ENCODE measurements at regions not wholly inside any gene's neighbourhood (a gene's known extent, or its start where the extent isn't known, plus 50 kb on each side); places are given as distances from the start of the nearest gene placed in this dataset.

DNA sequence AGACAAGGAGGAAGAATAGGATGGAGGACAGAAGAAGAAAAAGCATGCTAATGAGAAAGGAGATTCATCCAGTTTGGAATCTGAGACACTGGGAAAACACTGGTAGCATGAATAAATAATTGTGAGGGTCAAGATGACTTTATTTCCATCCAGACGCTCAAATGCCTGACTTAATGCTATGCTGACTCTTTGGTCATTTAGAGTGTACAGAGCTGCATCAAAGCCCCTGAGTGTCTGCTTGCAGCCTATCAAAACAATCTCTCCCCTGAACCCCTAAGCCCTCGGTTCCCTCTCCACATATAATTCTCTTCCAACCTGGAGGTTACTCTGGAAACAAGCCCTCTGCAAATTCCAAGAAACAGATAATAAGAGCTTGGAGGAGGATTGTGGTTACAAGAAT is 208.8 kb downstream of the MAGEB17 start:
- intact Hi-C loops (cut with DNase I; ENCODE audit: low total_unique reads), result no loop called here
- no peak overlapping the region for H3K27ac ChIP-seq
- TF ChIP-seq POLR2AphosphoS5 (IDR thresholded peaks at IDR 0.05), result no peak
- TF ChIP-seq CTCF (IDR thresholded peaks at IDR 0.05 in 8 of 11, conservative IDR thresholded peaks at IDR 0.05 in 3 of 11), result no peak
- no peak for TF ChIP-seq POLR2A (IDR thresholded peaks at IDR 0.05)
- H3K27me3 ChIP-seq (replicated peaks in 1 of 7), result no peaks in the 10 kb centered on the region
- WGBS, 5 donors, result 67 to 81% (median 78%) methylated on average over 2 of the region's 2 CpGs
- H3K4me3 ChIP-seq, result no peak overlapping the region
- no peak for DNase-seq
- H3K9me3 ChIP-seq, result no peaks in the 10 kb centered on the region
- H3K4me1 ChIP-seq, result no peaks in the 10 kb centered on the region
- no peaks in the 10 kb centered on the region for H3K36me3 ChIP-seq

- DNase-seq, result no peak
- Histone ChIP-seq H3K4me3 (no peak overlapping the region), H3K27ac (no peak overlapping the region), H3K36me3 (no peaks in the 10 kb centered on the region), H3K27me3 (replicated peaks in 1 of 7) (peaks cover 0 to 3% (median 0%) of the 10 kb centered on the region in 7 donors), H3K4me1 (no peaks in the 10 kb centered on the region), H3K9me3 (no peaks in the 10 kb centered on the region)
- TF ChIP-seq POLR2AphosphoS5 (IDR thresholded peaks at IDR 0.05) (no peak), POLR2A (IDR thresholded peaks at IDR 0.05) (no peak), CTCF (IDR thresholded peaks at IDR 0.05 in 8 of 11, conservative IDR thresholded peaks at IDR 0.05 in 3 of 11) (no peak)
- intact Hi-C loops (cut with DNase I; ENCODE audit: low total_unique reads), result no loop called here
These were observed 218.8 kb downstream of the MAGEB17 start for GRCh38 chrX:16386126-16386525.

DNA sequence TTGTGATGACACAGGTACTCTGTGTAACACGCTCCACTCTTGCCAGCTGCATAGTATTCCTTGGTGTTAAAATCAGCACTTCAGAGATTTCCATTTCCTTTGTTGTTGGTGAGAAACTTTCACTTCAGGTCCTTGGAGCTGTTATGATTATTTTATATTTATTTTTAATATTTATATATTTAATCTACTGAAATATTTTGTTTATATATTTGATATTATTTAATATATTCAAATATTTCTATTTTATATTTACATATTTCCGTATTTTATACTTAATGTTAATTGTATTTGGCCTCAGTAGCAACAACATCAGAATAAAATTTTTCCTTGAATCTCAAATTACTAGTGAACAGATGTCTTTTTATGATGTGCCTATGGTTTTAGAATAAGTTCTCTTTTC is 225.3 kb downstream of the MAGEB17 start:
- Histone ChIP-seq H3K27ac (no peak overlapping the region), H3K4me3 (no peak overlapping the region), H3K4me1 (no peaks in the 10 kb centered on the region), H3K36me3 (no peaks in the 10 kb centered on the region), H3K9me3 (no peaks in the 10 kb centered on the region), H3K27me3 (replicated peaks in 1 of 7) (no peaks in the 10 kb centered on the region)
- WGBS, 5 donors, result 91 to 95% (median 92%) methylated on average over 2 of the region's 2 CpGs
- no peak for DNase-seq
- TF ChIP-seq CTCF (IDR thresholded peaks at IDR 0.05 in 8 of 11, conservative IDR thresholded peaks at IDR 0.05 in 3 of 11) (no peak), POLR2A (IDR thresholded peaks at IDR 0.05) (no peak), POLR2AphosphoS5 (IDR thresholded peaks at IDR 0.05) (no peak)
- intact Hi-C loops (cut with DNase I; ENCODE audit: low total_unique reads), result no loop called here

- 68 to 93% (median 72%) methylated on average over 3 of the region's 3 CpGs for WGBS, 5 donors
- TF ChIP-seq CTCF (IDR thresholded peaks at IDR 0.05 in 8 of 11, conservative IDR thresholded peaks at IDR 0.05 in 3 of 11), result no peak
- TF ChIP-seq POLR2AphosphoS5 (IDR thresholded peaks at IDR 0.05), result no peak
- TF ChIP-seq POLR2A (IDR thresholded peaks at IDR 0.05), result no peak
These were observed 227.0 kb downstream of the MAGEB17 start for GRCh38 chrX:16394290-16394689.

More at GRCh38 chrX:16394290-16394689, 227.0 kb downstream of the MAGEB17 start:
- Histone ChIP-seq H3K4me1 (no peaks in the 10 kb centered on the region), H3K27ac (no peak overlapping the region), H3K36me3 (no peaks in the 10 kb centered on the region), H3K27me3 (replicated peaks in 1 of 7) (no peaks in the 10 kb centered on the region), H3K4me3 (no peak overlapping the region), H3K9me3 (no peaks in the 10 kb centered on the region)
- DNase-seq, result no peak
- intact Hi-C loops (cut with DNase I; ENCODE audit: low total_unique reads), result no loop called here
